ENCODE measurements at regions not wholly inside any gene's neighbourhood (a gene's known extent, or its start where the extent isn't known, plus 50 kb on each side); places are given as distances from the start of the nearest gene placed in this dataset.

DNA sequence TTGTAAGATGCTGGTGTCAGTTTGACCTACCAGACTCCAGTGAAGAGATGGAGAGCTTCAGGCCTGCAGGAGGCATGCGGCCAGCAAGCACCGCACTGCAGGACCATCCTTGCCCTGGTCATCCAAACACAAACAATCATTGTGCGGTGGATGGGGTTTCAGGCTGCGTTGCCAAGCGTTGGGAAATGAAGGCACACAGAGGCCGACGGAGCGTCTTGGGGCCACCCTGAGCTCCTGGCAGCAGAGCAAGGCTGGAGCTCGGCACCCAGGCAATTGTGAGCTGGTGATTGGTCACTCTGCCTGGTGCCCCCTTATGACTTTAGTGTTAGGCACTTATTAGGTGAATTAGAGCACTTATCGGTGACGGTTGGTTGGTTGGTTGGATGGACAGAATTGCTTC, 222.6 kb upstream of the RGMA start:
- TF ChIP-seq GATA3 (IDR thresholded peaks at IDR 0.05; ENCODE audit: low read depth, low read length) (no peak), GATA2 (IDR thresholded peaks at IDR 0.05; ENCODE audit: low read depth, low read length) (no peak)

Data from SH-SY5Y (cell line).